Transverse colon (tissue), 4 donors: ENCODE measurements at regions not wholly inside any gene's neighbourhood (a gene's known extent, or its start where the extent isn't known, plus 50 kb on each side); places are given as distances from the start of the nearest gene placed in this dataset.

Source experiments
- CTCF ChIP-seq, 5 experiments: fragments of 200-600 bp in 3 of 5; fragments of 450-650 bp in 2 of 5; sonication (generic) in 3 of 5; IDR thresholded peaks; 1 replicate in 2 of 5; 2 replicates in 3 of 5; pipeline ENCODE4 v1.5.1; 2016 to 2017; ENCODE audit warnings: antibody characterized with exemption in 5 of 5, inconsistent platforms in 3 of 5, mild to moderate bottlenecking in 2 of 5, moderate library complexity in 1 of 5
- EP300 ChIP-seq: sonication (generic); formaldehyde crosslinking; IDR thresholded peaks from one replicate; pipeline ENCODE4 v1.6.1; 2017; ENCODE audit warnings: antibody characterized with exemption, low read depth
- POLR2A ChIP-seq: fragments of 450-650 bp; IDR thresholded peaks from one replicate; pipeline ENCODE4 v1.6.1; 2016; ENCODE audit warnings: antibody characterized with exemption, mild to moderate bottlenecking, moderate library complexity
- POLR2AphosphoS5 ChIP-seq, 3 donors: sonication (generic); formaldehyde crosslinking; IDR thresholded peaks; one replicate each; pipeline ENCODE4 v1.6.1; 2016; ENCODE audit warnings: antibody characterized with exemption in 3 of 3

- TF ChIP-seq POLR2A (no peak), CTCF (IDR thresholded peaks at IDR 0.05) (no peak), EP300 (no peak), POLR2AphosphoS5 (IDR thresholded peaks at IDR 0.05) (no peak)
Measured at GRCh38 chr1:79059341-79059740, 52.8 kb upstream of the ADGRL4 start.
